ENCODE measurements at regions not wholly inside any gene's neighbourhood (a gene's known extent, or its start where the extent isn't known, plus 50 kb on each side); places are given as distances from the start of the nearest gene placed in this dataset.

GRCh38 chr20:16678779-16679178, 51.0 kb upstream of the SNRPB2 start:
- H3K4me1 ChIP-seq = no peaks in the 10 kb centered on the region
- TF ChIP-seq EZH2 (IDR thresholded peaks at IDR 0.05) (no peak), CTCF (IDR thresholded peaks at IDR 0.05) (no peak), EZH2phosphoT487 (IDR thresholded peaks at IDR 0.05) (no peak)
- peaks cover 3% of the 10 kb centered on the region for H3K4me1 Mint-ChIP-seq
- H3K9me3 Mint-ChIP-seq = no peaks in the 10 kb centered on the region
- peaks cover 4% of the 10 kb centered on the region for H3K27me3 Mint-ChIP-seq (ENCODE audit: insufficient read depth, low read depth)
- H2AFZ ChIP-seq (replicated peaks) = no peak overlapping the region
- H3K36me3 Mint-ChIP-seq = no peaks in the 10 kb centered on the region
- H3F3A ChIP-seq (ENCODE audit: low read depth) = no peaks in the 10 kb centered on the region
- no peak for DNase-seq (ENCODE audit: low spot score)
- H3K27me3 ChIP-seq = no peaks in the 10 kb centered on the region
- no peaks in the 10 kb centered on the region for H3K9me3 ChIP-seq (ENCODE audit: low read depth)
- no peak overlapping the region for H3K4me3 ChIP-seq
- no peaks in the 10 kb centered on the region for H4K20me1 ChIP-seq (ENCODE audit: low read depth)
- no peak overlapping the region for H3K27ac ChIP-seq
- H3K27ac Mint-ChIP-seq = no peak overlapping the region
- H3K9ac ChIP-seq = no peak overlapping the region
- H3K4me2 ChIP-seq = no peak overlapping the region
- no peak overlapping the region for H3K4me3 Mint-ChIP-seq
- no peaks in the 10 kb centered on the region for H3K36me3 ChIP-seq
- no peaks in the 10 kb centered on the region for H3K79me2 ChIP-seq (ENCODE audit: low read depth)

- DNase-seq (ENCODE audit: low spot score) = no peak
- no peaks in the 10 kb centered on the region for H3K79me2 ChIP-seq (ENCODE audit: low read depth)
- peaks cover 4% of the 10 kb centered on the region for H3K27me3 Mint-ChIP-seq (ENCODE audit: insufficient read depth, low read depth)
- no peaks in the 10 kb centered on the region for H3K36me3 ChIP-seq
- no peaks in the 10 kb centered on the region for H3K4me1 ChIP-seq
- no peak overlapping the region for H3K4me2 ChIP-seq
- no peak overlapping the region for H3K27ac Mint-ChIP-seq
- H4K20me1 ChIP-seq (ENCODE audit: low read depth) = no peaks in the 10 kb centered on the region
- no peaks in the 10 kb centered on the region for H3K9me3 ChIP-seq (ENCODE audit: low read depth)
- H3K27me3 ChIP-seq = no peaks in the 10 kb centered on the region
- H3K4me3 Mint-ChIP-seq = no peak overlapping the region
- no peak overlapping the region for H3K4me3 ChIP-seq
- no peak for TF ChIP-seq EZH2 (IDR thresholded peaks at IDR 0.05)
- no peaks in the 10 kb centered on the region for H3K9me3 Mint-ChIP-seq
- no peak overlapping the region for H3K9ac ChIP-seq
- peaks cover 3% of the 10 kb centered on the region for H3K4me1 Mint-ChIP-seq
- H3K36me3 Mint-ChIP-seq = no peaks in the 10 kb centered on the region
- H2AFZ ChIP-seq (replicated peaks) = no peak overlapping the region
- H3K27ac ChIP-seq = no peak overlapping the region
- no peaks in the 10 kb centered on the region for H3F3A ChIP-seq (ENCODE audit: low read depth)
Measured at GRCh38 chr20:16676891-16677290, 52.9 kb upstream of the SNRPB2 start.

- Histone ChIP-seq H2AFZ (replicated peaks) (no peak overlapping the region), H3K4me2 (no peak overlapping the region), H3F3A (ENCODE audit: low read depth) (no peaks in the 10 kb centered on the region), H3K4me1 (no peaks in the 10 kb centered on the region), H3K9ac (no peak overlapping the region), H3K27ac (no peak overlapping the region), H4K20me1 (ENCODE audit: low read depth) (no peaks in the 10 kb centered on the region), H3K27me3 (no peaks in the 10 kb centered on the region), H3K4me3 (no peak overlapping the region), H3K36me3 (no peaks in the 10 kb centered on the region), H3K79me2 (ENCODE audit: low read depth) (no peaks in the 10 kb centered on the region), H3K9me3 (ENCODE audit: low read depth) (no peaks in the 10 kb centered on the region)
- H3K36me3 Mint-ChIP-seq = no peaks in the 10 kb centered on the region
- DNase-seq (ENCODE audit: low spot score) = no peak
- no peaks in the 10 kb centered on the region for H3K9me3 Mint-ChIP-seq
- peaks cover 4% of the 10 kb centered on the region for H3K27me3 Mint-ChIP-seq (ENCODE audit: insufficient read depth, low read depth)
- TF ChIP-seq EZH2phosphoT487 (IDR thresholded peaks at IDR 0.05) (no peak), EZH2 (IDR thresholded peaks at IDR 0.05) (no peak), CTCF (IDR thresholded peaks at IDR 0.05) (no peak)
- peaks cover 3% of the 10 kb centered on the region for H3K4me1 Mint-ChIP-seq
- H3K4me3 Mint-ChIP-seq = no peak overlapping the region
- H3K27ac Mint-ChIP-seq = no peak overlapping the region
Measured at GRCh38 chr20:16675001-16675564, 54.7 kb upstream of the SNRPB2 start.

- peaks cover 4% of the 10 kb centered on the region for H3K27me3 Mint-ChIP-seq (ENCODE audit: insufficient read depth, low read depth)
- Histone ChIP-seq H2AFZ (replicated peaks) (no peak overlapping the region), H3F3A (ENCODE audit: low read depth) (no peaks in the 10 kb centered on the region), H3K9me3 (ENCODE audit: low read depth) (no peaks in the 10 kb centered on the region), H3K27me3 (no peaks in the 10 kb centered on the region), H3K4me3 (no peak overlapping the region), H4K20me1 (ENCODE audit: low read depth) (no peaks in the 10 kb centered on the region), H3K4me1 (no peaks in the 10 kb centered on the region), H3K36me3 (no peaks in the 10 kb centered on the region), H3K27ac (no peak overlapping the region), H3K9ac (no peak overlapping the region), H3K79me2 (ENCODE audit: low read depth) (no peaks in the 10 kb centered on the region), H3K4me2 (no peak overlapping the region)
- DNase-seq (ENCODE audit: low spot score) = no peak
- H3K27ac Mint-ChIP-seq = no peak overlapping the region
- no peak overlapping the region for H3K4me3 Mint-ChIP-seq
- H3K36me3 Mint-ChIP-seq = no peaks in the 10 kb centered on the region
- H3K4me1 Mint-ChIP-seq = no peaks in the 10 kb centered on the region
- TF ChIP-seq EZH2phosphoT487 (IDR thresholded peaks at IDR 0.05) = no peak
- TF ChIP-seq EZH2 (IDR thresholded peaks at IDR 0.05) = no peak
- no peak for TF ChIP-seq CTCF (IDR thresholded peaks at IDR 0.05)
- no peaks in the 10 kb centered on the region for H3K9me3 Mint-ChIP-seq
Measured at GRCh38 chr20:16674243-16674642, 55.6 kb upstream of the SNRPB2 start.

Measured in neural progenitor cell (in vitro differentiated cells).